ENCODE measurements at regions not wholly inside any gene's neighbourhood (a gene's known extent, or its start where the extent isn't known, plus 50 kb on each side); places are given as distances from the start of the nearest gene placed in this dataset.

DNA sequence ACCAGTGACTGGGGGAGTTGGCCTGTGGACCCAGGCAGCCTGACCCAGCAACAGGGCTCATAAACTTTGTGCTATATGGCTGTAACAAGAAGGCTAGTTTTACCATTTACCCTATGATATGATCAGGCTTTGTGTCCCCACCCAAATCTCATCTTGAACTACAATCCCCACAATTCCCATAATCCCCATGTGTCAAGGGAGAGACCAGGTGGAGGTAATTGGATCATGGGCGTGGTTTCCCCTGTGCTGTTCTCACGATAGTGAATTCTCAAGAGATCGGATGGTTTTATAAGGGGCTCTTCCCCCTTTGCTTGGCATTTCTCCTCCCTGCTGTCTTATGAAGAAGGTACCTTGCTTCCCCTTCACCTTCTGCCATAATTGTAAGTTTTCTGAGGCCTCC, 111.2 kb upstream of the NLRP1 start:
- no peak for FAIRE-seq

DNA sequence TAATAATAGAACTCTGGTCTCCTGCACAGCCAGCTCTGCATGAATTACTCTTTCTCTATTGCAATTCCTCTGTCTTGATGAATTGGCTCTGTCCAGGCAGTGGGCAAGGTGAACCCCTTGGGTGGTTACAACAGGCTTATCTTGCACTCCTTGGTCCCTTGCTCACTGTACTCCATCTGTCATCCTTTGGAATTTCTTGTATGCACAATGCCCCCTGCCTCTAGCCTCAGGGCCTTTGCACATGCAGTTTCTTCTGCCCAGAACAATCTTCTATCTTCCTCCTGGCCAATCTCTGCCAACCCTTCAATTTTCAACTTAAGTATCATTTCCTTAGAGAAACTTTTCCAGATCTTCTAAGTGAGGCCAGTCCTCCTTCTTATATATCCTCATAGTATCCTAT, 114.7 kb upstream of the NLRP1 start:
- no peak for FAIRE-seq

DNA sequence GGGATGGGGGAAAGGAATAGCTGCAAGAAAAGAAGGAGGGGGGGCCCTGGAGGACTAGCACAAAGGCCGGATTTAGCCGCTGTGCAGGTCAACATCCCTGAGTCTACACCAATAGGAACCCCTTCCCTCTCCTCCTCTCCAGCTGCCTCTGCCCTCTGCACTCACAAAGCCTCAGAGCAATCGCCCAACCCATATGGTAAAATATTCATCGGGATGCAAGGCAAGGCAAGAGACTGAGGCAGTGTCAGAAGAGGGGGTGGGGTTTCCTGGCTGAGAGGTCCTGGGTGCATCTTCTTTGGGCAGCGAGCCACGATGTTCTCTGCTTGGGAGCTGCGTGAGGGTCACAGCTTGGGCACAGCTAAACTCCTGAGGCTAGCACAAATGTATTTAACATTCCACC, 115.5 kb upstream of the NLRP1 start:
- no peak for FAIRE-seq

DNA sequence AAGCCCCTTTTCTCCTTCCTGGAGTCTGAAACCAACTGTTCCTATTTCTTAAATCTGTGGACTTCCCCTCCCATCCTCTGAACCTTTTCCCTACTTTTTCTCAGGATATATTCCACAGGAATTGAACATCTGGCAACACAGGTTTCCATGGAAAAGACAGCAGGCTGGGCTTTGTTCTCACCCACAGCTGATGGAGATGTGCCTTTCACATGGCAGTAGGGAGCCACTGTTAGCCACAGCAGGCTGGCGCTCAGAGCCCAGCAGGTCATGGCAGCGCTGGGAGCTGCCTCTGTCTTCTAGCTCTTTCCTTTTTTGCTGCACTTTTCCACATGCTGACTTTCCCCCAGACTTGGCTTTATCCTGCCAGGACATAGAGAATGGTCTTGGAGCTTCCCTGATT, 116.4 kb upstream of the NLRP1 start:
- FAIRE-seq, result no peak

DNA sequence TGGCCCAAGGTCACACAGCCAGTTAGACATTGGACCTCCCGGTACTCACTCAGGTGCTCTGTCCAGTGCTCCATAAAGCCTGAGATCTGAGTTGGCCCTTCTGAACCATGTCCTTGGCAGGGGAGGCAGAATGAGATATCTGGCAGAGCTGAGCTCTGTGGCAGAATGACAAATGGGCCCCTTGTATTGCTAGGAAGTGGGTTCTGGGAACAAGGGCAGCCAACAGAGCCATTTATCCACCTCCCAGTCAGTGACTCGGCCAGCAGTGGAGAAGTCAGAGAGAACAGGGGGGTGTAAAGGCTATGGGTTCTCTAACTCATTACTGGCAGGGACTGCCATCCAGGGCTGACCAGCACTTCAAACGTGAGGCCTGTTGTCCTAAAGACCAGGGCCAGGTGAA, 117.1 kb upstream of the NLRP1 start:
- no peak for FAIRE-seq

DNA sequence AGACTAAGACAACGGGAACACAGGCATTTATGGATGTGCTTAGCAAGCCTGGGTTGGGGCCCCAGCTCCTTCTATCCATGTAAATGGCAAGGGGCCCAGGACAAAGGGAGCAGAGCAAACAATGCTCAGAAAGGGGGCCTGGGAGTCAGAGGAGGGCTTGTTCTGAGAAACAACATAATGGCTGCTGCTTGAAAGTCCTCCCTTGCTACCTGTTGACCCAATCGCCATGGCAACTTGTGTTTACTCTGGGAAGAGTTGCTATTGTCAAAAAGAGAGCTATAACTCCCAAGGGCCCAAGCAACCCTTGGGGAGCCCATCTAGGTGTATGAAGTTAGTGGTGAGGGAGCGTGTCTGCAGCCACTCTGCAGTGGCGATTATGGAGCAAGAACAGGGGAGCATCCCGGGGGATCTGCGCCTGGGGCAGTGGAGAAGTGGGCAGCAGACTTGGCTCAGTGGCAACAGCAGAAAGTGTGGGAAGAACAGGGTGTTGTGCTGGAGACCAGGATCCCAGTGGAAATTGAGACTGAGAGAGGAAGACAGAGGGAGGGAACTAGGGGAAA, 118.7 kb upstream of the NLRP1 start:
- no peak for FAIRE-seq

DNA sequence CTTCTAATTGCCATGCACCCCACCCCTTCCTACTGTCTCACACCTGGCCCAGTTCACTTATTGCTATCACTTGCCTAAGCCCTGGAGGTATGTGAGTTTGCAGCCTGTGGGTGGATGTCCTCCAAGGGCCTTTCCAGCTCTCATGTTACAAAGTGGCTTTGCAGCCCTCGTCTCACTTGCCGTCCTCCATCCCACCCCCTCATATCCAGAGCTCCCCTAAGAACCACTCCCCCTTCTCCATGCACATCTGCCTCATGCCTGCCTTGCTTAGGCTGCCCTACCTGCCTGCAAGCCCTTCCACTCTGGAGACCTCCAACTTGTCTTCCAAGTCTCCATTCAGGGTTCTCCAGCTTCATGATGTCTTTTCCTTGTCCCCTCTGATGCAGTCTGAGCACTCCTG, 119.4 kb upstream of the NLRP1 start:
- FAIRE-seq, result no peak

DNA sequence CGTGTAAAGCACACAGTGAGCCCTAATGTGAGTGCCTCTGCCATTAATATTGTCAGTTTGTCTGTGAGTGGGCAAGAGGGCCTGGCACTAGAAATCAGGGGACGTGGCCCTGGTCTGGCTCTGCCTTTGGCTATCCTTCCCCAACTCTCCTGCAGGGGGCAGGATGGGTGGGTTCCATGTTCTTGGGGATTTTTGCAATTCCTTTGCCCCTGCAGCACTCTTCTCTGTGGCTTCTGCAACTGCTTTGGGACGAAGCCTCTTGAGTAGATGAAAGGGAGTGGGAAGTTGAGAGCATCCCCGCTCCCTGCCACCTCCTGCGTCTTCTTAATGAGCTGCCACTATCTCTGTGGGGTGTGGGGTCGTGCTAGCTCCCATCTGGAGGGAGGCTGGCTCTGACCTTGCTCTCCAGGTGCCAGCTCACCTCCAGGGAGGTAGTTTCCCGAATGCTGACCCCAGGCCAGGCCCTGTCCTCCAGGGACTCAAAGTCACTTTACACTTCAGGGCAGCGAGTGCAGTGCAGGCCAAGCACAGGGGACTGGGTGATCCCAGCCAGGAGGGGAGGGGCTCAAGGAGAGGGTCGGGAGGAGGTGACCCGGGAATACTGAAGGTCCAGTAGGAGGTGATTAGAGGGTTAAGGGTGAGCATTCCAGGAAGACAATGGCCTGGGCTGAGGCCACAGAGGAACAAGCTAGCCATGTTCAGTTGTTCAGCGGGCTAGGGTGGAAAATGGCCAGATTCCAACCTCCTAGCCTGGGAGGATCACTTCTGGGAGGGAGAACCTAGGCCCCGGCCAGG, 121.0 kb upstream of the NLRP1 start:
- FAIRE-seq, result no peak

DNA sequence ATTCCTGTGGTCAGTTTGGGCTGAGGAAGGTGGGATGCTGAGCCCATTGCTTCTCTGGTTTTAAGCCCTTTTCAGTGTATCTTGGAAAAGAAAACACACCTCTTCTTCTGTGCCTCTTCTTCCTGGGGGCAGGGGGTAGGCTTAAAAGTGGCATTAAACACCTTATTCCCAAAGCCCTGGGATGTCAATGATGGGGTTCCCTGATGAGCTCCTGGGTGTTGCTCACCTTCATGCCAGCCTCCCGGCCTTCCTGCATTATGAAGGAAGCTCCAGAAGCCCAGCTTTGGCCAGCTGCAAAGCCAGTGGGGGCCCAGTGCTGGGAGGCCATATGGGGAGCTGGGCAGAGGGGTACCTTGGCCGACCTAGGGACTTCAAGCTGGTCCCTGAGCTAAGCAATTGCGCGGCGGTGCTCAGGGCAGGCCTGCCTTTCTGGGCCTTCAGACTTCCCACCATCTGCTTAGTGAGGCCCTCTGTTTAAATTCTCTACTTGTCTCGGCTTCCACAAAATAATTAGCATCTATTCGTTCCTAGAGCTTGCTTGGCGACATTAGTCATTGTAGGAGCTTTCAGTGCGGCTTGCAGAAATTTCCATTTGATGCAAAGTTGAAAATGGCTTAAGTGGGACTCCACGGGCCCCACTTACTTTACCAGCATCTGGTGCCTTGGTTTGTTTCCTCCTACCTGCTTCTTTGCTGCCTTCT, 121.7 kb upstream of the NLRP1 start:
- no peak for FAIRE-seq

DNA sequence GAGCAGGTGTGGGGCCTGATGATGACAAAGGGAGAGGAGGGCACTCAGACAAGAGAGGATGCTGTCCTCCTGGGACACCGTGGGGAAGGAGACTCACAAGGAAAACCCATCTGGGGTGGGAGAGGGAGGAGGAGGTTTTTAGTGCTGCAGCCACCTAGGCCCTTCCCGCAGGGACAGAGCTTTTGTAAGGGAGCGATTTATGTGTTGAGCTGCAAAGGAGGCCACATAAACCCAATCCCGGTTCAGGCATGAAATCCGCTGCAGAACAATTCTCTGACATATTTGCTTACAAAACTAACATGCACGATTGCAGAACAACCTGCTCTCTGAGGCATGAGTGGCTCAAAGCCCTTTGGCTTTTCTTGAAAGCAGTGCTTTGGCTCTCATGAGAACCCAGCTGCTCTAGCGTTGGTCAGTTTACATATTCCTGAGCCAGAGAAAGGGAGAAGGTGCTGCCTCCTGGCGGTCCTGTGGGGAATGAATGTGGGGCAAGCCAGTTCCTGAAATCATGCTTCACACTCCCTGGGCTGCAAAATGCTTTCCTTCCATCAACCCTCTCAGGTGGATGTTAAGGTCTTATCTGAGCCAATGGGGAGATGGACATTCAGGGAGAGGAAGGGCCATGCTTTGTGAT, 122.4 kb upstream of the NLRP1 start:
- FAIRE-seq, result peak; percentile 25

DNA sequence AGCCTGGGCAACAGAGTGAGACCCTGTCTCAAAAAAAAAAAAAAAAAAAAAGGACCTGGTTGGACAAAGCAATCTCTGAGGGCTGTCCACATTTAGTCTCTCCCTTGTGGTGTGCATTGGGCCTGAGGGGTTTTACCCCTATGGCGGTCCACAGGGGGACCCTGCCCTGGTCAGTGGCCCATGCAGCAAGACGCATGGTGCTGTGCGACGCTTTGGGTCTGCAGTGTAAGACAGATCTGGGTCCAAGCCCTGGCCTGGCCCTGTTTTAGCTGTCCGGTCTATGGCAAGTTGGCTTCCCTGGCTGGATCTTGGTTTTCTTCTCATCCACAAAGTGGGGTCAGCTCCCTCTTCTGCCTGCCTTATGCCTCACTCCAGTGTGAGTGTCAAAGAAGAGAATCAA, 123.2 kb upstream of the NLRP1 start:
- FAIRE-seq, result no peak

DNA sequence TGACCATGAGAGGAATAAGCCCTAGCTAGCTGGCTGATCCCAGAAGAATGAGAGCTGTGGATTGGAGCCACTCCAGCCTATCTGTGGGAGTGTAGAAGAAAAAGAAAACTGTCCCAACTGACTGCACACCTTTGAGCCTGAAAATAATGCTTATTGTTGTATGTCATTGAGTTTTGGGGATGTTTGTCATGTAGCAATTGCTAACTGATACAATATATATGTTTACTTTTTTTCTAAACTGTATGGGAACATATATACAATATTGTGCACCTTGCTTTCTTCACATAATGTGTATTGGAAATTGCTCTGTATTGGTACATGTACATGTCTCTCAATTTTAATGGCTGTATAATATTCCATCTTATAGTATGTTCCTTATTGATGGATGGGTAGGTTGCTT, 124.0 kb upstream of the NLRP1 start:
- no peak for FAIRE-seq

DNA sequence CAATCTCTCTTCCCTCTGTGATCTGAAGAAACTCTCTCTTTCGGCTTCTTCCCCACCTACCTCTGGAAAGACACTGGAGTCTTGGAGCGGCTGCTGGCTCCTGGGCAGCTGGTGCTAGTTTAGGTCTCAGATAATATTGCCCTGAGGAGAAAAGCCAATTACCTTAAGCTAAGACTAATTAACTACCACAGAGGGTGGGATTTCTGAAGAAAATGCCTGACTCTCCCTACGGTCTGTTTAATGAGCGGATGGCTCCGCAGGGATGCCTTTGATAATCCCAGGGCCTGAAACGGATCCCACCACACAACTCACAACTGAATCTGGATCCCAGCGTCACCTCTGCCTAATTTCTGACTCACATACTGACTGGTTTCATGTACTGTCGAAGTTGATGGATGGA, 127.0 kb upstream of the NLRP1 start:
- FAIRE-seq, result no peak

DNA sequence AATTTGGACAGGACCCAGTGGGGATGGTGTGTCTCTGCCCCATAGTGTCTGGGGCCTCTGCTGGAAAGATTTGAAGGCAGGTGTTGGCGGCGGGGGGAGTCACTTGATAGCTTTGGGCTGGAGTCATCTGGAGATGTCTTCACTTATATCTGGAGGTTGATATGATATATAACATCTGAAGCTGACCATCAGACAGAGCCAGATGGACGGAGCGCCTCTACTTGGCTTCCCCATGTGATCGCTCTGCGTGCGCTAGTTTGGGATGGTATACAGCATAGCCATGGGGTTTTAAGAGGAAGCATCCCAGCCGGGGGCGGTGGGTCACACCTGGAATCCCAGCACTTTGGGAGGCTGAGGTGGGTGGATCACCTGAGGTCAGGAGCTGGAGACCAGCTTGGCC, 130.7 kb upstream of the NLRP1 start:
- no peak for FAIRE-seq

DNA sequence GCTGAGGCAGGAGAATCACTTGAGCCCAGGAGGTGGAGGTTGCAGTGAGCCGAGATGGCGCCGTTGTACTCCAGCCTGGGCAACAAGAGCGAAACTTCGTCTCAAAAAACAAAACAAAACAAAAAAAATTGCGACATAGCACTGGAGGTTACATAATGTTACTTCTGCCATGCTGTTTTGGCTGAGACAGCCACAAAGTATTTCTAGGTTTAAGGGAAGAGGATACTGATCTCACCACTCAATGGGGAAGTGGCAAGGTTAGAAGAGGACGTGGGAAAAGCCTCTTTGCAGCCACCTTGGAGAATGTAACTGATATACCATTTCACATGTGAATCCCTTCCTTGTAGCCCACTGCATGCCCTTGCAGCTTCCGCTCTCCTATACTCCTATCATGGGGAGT, 131.2 kb upstream of the NLRP1 start:
- FAIRE-seq, result no peak

DNA sequence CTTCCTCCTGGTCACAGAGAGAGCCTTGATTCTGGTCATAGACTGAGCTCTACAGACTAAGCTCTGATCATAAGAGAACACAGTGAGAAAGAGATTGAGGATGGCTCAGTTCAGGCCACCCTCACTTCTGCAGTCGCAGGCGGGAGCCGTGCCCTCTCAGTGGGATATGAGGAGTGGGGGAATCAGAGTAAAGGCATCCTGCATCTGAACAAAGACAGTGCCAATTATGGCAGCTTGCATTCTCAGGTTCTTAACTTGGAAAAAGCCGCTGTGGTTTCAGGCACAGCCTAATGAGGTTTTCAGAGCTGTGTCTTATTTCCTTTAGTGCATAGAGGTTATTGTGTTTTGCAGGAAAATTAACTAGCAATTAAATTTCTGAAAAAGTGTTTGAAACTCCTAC, 134.4 kb upstream of the NLRP1 start:
- FAIRE-seq, result no peak

DNA sequence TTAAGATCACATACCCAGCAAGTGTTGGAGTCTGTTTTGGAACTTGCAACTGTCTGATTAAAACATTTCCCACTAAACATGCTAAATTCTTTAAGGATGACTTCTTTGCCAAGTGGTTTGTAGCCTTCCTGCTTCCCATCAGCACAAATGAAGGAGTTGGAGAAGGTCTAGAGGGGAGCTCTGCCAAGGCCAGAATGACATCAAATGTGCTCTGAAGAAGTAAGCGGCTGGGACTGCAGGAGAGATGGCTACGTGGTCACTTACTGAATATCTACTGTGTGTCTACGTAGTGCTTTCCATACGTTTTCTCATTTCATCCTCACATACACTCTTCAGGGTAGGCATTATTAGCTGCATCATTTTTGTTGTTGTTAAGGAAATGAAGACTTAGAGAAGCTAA, 135.7 kb upstream of the NLRP1 start:
- FAIRE-seq, result no peak

DNA sequence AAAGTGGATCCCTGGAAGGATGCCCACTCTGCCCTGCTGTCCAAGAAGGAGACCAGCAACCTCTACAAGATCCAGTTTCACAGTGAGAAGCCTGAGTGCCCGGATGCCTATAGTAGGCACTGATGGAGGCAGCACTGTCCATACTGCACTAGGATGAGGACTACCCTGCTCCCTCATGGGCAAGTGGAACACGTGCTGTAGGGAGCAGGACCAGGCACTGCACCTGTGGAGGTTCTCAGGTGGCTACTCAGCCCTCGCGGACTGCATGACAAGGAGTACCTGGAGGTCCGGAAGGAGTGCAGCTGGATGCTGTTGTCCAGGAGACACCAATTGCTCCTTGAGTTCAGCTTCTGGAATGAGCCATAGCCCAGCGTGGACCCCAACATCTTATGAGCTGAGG, 146.1 kb upstream of the NLRP1 start:
- no peak for FAIRE-seq

DNA sequence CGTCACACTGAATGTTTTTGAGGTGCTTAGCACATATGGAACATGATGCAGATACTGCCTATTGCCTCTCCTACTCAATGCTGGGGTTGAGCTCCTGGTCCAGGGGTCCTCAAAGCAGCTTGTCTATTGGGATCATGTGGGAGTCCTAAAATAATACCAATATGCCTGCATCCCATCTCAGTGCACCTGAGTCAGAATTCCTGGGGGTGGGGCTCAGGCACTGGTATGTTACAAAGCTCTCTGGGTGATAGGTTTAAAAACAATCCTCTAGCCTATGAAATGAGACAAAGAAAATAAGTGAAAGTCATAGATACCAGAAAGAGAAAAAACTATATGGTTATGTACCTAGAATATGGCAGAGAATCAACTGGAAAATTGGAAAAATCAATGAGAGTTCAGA, 156.6 kb upstream of the NLRP1 start:
- no peak for FAIRE-seq

DNA sequence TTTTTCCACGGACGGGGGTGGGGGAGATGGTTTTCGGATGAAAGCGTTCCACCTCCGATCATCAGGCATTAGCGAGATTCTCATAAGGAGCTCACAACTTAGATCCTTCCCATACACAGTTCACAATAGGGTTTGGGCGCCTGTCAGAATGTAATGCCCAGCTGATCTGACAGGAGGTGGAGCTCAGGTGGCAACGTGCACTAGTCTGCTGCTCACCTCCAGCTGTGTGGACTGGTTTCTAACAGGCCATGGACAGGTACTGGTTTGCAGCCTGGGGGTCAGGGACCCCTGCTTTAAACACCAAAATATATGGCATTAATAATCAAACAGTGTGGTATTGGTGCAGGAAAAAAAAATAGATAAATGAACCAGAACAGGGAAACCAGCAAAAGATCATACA, 157.5 kb upstream of the NLRP1 start:
- no peak for FAIRE-seq

DNA sequence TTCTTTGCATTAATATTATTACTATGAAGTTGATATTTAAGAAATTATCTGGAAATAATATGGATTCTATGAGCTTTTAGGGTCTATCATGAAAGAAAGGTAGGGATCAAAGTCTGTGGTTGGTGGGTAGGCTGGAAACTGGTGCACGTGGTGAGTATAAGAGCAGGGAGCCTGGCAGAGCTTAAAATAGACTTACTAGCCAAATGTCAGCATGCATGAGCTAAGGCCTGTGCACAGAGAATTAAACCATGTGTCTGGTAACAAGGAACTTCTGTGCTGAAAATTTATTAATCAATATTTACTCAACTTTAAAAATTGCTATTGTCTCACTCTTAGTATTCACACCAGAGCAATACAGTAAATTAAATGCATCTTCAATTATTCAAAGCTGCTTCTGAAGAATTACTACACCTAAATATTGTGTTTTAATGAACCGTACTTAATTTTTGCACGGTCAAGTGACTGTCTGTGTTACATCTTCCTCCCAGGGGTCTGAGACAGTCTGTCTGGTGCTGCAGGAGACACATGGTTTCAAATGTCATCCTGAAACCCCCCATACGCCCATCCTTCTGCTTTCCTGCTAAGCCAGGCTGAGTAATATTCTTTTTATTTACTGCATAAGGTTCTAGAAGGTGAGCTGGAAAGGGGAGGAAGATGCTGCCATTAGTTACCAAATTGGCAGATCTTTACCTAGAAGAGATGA, 161.0 kb upstream of the NLRP1 start:
- no peak for FAIRE-seq

DNA sequence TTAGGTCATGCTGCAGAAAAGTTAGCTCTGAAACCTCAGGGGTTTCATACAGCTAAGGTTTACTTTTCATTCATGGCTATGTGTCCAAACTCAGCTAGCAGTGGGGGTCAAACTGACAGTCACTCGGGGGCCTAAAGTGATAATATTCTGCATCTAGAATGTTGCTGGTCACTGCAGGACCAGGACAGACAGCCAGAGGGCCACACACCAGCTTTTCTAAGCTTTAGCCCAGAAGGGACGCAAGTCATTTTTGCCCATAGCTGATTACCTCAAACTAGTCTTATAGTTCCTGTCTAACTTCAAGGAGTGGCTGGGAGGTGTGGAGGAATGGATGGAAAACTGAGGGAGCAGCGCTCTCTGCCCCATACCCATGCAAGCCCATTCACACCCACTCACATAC, 163.0 kb upstream of the NLRP1 start:
- no peak for FAIRE-seq

DNA sequence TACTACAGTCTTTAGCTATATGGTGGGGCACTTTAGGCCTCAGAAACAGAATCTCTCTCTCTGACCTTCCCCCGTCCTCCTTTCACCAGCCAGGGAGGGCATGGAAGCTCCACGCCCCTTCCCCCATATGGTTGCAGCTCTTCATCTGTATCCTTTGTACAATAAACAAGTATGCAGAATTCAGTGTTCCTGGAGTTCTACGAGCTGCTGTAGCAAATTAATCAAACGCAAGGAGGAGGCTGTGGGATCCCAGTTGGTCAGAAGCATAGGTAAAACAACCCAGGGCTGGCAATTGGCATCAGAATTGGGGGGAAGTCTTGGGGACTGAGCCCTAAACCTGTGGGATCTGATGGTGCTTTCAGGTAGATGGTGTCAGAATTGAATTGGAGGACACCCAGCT, 163.7 kb upstream of the NLRP1 start:
- no peak for FAIRE-seq

Data from A204.1 (cell line).